ENCODE measurements at regions not wholly inside any gene's neighbourhood (a gene's known extent, or its start where the extent isn't known, plus 50 kb on each side); places are given as distances from the start of the nearest gene placed in this dataset.

DNA sequence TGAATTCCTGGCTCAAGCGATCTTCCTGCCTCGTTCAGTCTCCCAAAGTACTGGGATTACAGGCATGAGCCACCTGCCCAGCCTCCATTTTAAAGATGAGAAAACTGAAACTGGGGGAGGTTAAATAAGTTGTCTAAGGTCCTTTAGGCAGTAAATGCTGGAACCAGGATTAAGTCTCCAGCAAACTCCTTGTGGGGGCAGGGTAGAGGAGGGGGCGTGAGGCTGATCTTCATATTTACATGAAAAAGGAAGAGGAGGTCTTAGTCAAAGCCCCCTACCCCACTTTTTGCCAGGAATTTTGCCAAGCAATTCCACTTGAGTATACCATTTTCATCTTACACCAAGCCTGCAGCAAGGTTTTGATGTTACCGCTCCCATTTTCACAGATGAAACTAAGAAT is 76.6 kb upstream of the NR4A3 start:
- Histone ChIP-seq H3K36me3 (ENCODE audit: insufficient read depth, low read length) (no peaks in the 10 kb centered on the region), H3F3A (ENCODE audit: low read depth) (no peaks in the 10 kb centered on the region), H2AFZ (ENCODE audit: low read length) (no peak overlapping the region), H3K9ac (ENCODE audit: low read depth, low read length, poor library complexity, severe bottlenecking) (no peak overlapping the region), H3K27me3 (ENCODE audit: insufficient read depth, low read length, poor library complexity, severe bottlenecking) (no peaks in the 10 kb centered on the region), H3K9me3 (ENCODE audit: insufficient read depth, low read depth, low read length) (no peaks in the 10 kb centered on the region), H3K4me1 (ENCODE audit: insufficient read depth, low read length, poor library complexity, severe bottlenecking) (no peaks in the 10 kb centered on the region), H3K4me3 (ENCODE audit: low read length, poor library complexity, severe bottlenecking) (no peak overlapping the region), H3K4me2 (ENCODE audit: low read depth, low read length, poor library complexity, severe bottlenecking) (no peak overlapping the region), H3K9me2 (replicated peaks; ENCODE audit: low read depth, low read length) (no peaks in the 10 kb centered on the region), H3K79me2 (ENCODE audit: insufficient read depth, low read length) (no peaks in the 10 kb centered on the region), H4K20me1 (ENCODE audit: insufficient read depth, low read length, poor library complexity, severe bottlenecking) (no peaks in the 10 kb centered on the region)
- TF ChIP-seq EZH2phosphoT487 (IDR thresholded peaks at IDR 0.05; ENCODE audit: borderline replicate concordance), result no peak
- TF ChIP-seq, protein P1, sequence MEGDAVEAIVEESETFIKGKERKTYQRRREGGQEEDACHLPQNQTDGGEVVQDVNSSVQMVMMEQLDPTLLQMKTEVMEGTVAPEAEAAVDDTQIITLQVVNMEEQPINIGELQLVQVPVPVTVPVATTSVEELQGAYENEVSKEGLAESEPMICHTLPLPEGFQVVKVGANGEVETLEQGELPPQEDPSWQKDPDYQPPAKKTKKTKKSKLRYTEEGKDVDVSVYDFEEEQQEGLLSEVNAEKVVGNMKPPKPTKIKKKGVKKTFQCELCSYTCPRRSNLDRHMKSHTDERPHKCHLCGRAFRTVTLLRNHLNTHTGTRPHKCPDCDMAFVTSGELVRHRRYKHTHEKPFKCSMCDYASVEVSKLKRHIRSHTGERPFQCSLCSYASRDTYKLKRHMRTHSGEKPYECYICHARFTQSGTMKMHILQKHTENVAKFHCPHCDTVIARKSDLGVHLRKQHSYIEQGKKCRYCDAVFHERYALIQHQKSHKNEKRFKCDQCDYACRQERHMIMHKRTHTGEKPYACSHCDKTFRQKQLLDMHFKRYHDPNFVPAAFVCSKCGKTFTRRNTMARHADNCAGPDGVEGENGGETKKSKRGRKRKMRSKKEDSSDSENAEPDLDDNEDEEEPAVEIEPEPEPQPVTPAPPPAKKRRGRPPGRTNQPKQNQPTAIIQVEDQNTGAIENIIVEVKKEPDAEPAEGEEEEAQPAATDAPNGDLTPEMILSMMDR (conservative IDR thresholded peaks at IDR 0.05; ENCODE audit: low read length), result no peak

DNA sequence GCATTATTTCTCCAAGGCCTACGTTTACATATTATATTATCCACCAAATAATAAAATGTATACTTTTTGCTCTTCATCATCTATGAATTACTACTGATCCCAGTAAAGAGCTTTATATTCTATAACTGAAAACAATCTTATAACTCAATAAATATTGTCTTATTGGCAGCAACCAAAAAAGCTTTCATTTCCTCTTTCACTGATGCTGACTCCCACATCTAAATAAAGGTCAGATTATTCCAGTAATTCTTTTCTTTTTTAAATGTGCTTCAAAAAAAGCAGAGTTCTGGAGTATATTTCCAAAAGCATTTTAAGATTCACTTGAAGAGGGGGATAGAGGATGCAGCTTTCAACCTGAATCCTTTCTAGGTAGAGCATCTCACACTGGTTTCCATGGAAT is 75.3 kb upstream of the NR4A3 start:
- Histone ChIP-seq H3K79me2 (ENCODE audit: insufficient read depth, low read length) (no peaks in the 10 kb centered on the region), H3K9ac (ENCODE audit: low read depth, low read length, poor library complexity, severe bottlenecking) (no peak overlapping the region), H3K4me1 (ENCODE audit: insufficient read depth, low read length, poor library complexity, severe bottlenecking) (no peaks in the 10 kb centered on the region), H3K9me3 (ENCODE audit: insufficient read depth, low read depth, low read length) (no peaks in the 10 kb centered on the region), H3K27me3 (ENCODE audit: insufficient read depth, low read length, poor library complexity, severe bottlenecking) (no peaks in the 10 kb centered on the region), H3K4me2 (ENCODE audit: low read depth, low read length, poor library complexity, severe bottlenecking) (no peak overlapping the region), H3K9me2 (replicated peaks; ENCODE audit: low read depth, low read length) (no peaks in the 10 kb centered on the region), H4K20me1 (ENCODE audit: insufficient read depth, low read length, poor library complexity, severe bottlenecking) (no peaks in the 10 kb centered on the region), H3K36me3 (ENCODE audit: insufficient read depth, low read length) (no peaks in the 10 kb centered on the region), H3F3A (ENCODE audit: low read depth) (no peaks in the 10 kb centered on the region), H2AFZ (ENCODE audit: low read length) (no peak overlapping the region), H3K4me3 (ENCODE audit: low read length, poor library complexity, severe bottlenecking) (no peak overlapping the region)
- TF ChIP-seq, protein P1 (conservative IDR thresholded peaks at IDR 0.05; ENCODE audit: low read length), result no peak
- no peak for TF ChIP-seq EZH2phosphoT487 (IDR thresholded peaks at IDR 0.05; ENCODE audit: borderline replicate concordance)

DNA sequence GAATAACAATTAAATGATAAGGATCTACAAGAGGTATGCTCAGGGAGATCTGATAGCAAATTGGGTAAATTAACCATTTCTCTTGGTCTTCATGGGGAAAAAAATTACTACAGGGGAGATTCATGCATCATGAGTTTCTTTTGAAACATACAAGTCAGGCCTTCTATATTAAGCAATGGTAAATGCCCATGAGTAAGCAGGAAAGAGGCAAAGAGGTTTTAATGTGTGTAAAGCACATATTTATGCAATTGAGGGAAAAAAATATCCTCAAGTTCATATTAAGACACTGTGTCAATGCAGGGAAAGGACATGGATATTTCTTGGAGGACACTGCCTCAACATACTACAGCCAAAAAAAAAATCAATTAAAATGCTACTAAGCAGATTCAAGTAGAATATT is 73.4 kb upstream of the NR4A3 start:
- TF ChIP-seq, protein P1 (conservative IDR thresholded peaks at IDR 0.05; ENCODE audit: low read length), result no peak
- TF ChIP-seq EZH2phosphoT487 (IDR thresholded peaks at IDR 0.05; ENCODE audit: borderline replicate concordance), result no peak
- H3K79me2 ChIP-seq (ENCODE audit: insufficient read depth, low read length), result no peaks in the 10 kb centered on the region
- H3K27me3 ChIP-seq (ENCODE audit: insufficient read depth, low read length, poor library complexity, severe bottlenecking), result no peaks in the 10 kb centered on the region
- no peaks in the 10 kb centered on the region for H3K9me2 ChIP-seq (replicated peaks; ENCODE audit: low read depth, low read length)
- H3K36me3 ChIP-seq (ENCODE audit: insufficient read depth, low read length), result no peaks in the 10 kb centered on the region
- H4K20me1 ChIP-seq (ENCODE audit: insufficient read depth, low read length, poor library complexity, severe bottlenecking), result no peaks in the 10 kb centered on the region
- no peak overlapping the region for H3K9ac ChIP-seq (ENCODE audit: low read depth, low read length, poor library complexity, severe bottlenecking)
- H2AFZ ChIP-seq (ENCODE audit: low read length), result no peak overlapping the region
- H3K4me3 ChIP-seq (ENCODE audit: low read length, poor library complexity, severe bottlenecking), result no peak overlapping the region
- no peaks in the 10 kb centered on the region for H3K4me1 ChIP-seq (ENCODE audit: insufficient read depth, low read length, poor library complexity, severe bottlenecking)
- no peaks in the 10 kb centered on the region for H3F3A ChIP-seq (ENCODE audit: low read depth)
- no peak overlapping the region for H3K4me2 ChIP-seq (ENCODE audit: low read depth, low read length, poor library complexity, severe bottlenecking)
- H3K9me3 ChIP-seq (ENCODE audit: insufficient read depth, low read depth, low read length), result no peaks in the 10 kb centered on the region
